ENCODE measurements at regions not wholly inside any gene's neighbourhood (a gene's known extent, or its start where the extent isn't known, plus 50 kb on each side); places are given as distances from the start of the nearest gene placed in this dataset.

DNA sequence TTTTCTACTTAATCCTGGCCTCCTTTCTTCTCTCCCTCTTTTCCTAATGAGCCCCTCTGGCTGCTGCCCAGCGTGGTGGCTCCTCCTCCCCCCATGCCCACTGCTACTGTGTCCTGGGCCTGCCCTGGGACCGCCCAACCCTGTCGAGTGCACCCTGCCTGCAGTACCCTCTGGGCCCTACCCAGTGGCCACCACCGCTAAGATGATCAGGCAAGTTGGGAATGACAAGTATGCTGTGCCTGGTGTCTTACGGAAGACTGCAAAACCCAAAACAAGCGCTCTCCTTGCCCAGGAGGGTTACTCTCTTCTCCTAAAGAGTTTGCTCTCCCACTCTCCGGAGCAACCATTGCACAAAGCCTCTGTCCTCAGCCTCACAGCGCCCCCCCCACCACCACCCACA lies 273.7 kb downstream of the SYK start:
- no peak overlapping the region for H3K4me2 ChIP-seq (replicated peaks; ENCODE audit: low read depth, low read length, poor library complexity, severe bottlenecking)
- H3K4me1 ChIP-seq (ENCODE audit: control insufficient read depth in 2 of 2, insufficient read depth in 2 of 2, low read length in 2 of 2) = no peaks in the 10 kb centered on the region
- H3K4me1 Mint-ChIP-seq = no peaks in the 10 kb centered on the region
- H2AFZ ChIP-seq (ENCODE audit: insufficient read depth, low read depth, low read length, poor library complexity, severe bottlenecking) = no peak overlapping the region
- no peak overlapping the region for H3K27ac Mint-ChIP-seq
- CTCF ChIA-PET = no interaction called here
- no peak overlapping the region for H3K9ac ChIP-seq (ENCODE audit: low read length)
- POLR2A ChIA-PET = no interaction called here
- H3K27ac ChIP-seq (ENCODE audit: low read length in 2 of 2) = no peak overlapping the region
- no peaks in the 10 kb centered on the region for H3K79me2 ChIP-seq (ENCODE audit: control insufficient read depth, insufficient read depth, low read length)
- no peak overlapping the region for H3K4me3 Mint-ChIP-seq
- intact Hi-C loops (cut with micrococcal nuclease) = no loop called here
- ATAC-seq (ENCODE audit: low read depth) (no peak), DNase-seq (no peak)
- 91% methylated on average over 8 of the region's 8 CpGs for WGBS (ENCODE audit: insufficient coverage)
- no peaks in the 10 kb centered on the region for H3K27me3 Mint-ChIP-seq
- H3K4me3 ChIP-seq (ENCODE audit: control extremely low read depth in 1 of 5, extremely low read depth in 1 of 5, insufficient read depth in 1 of 5, low read depth in 2 of 5, low read length in 4 of 5) = no peak overlapping the region
- H3K9me3 Mint-ChIP-seq (ENCODE audit: insufficient read depth) = no peaks in the 10 kb centered on the region
- H3K27me3 ChIP-seq (replicated peaks in 1 of 4; ENCODE audit: control extremely low read depth in 1 of 4, control insufficient read depth in 3 of 4, insufficient read depth in 4 of 4, low read length in 3 of 4) = no peaks in the 10 kb centered on the region
- TF ChIP-seq CTCF (IDR thresholded peaks at IDR 0.05) (no peak), EZH2 (IDR thresholded peaks at IDR 0.05; ENCODE audit: borderline replicate concordance, insufficient read depth, low read depth, low read length, poor library complexity, severe bottlenecking) (no peak)
- no peaks in the 10 kb centered on the region for H3K36me3 ChIP-seq (replicated peaks in 1 of 2; ENCODE audit: control extremely low read depth in 1 of 2, control insufficient read depth in 1 of 2, extremely low read depth in 1 of 2, insufficient read depth in 2 of 2, low read length in 1 of 2)
- H4K20me1 ChIP-seq (ENCODE audit: control insufficient read depth, insufficient read depth, low read length, poor library complexity, severe bottlenecking) = no peaks in the 10 kb centered on the region
- peaks cover 0 to 2% (median 0%) of the 10 kb centered on the region in 3 donors for H3K9me3 ChIP-seq (ENCODE audit: control extremely low read depth in 1 of 3, control insufficient read depth in 2 of 3, insufficient read depth in 1 of 3, low read length in 2 of 3)

DNA sequence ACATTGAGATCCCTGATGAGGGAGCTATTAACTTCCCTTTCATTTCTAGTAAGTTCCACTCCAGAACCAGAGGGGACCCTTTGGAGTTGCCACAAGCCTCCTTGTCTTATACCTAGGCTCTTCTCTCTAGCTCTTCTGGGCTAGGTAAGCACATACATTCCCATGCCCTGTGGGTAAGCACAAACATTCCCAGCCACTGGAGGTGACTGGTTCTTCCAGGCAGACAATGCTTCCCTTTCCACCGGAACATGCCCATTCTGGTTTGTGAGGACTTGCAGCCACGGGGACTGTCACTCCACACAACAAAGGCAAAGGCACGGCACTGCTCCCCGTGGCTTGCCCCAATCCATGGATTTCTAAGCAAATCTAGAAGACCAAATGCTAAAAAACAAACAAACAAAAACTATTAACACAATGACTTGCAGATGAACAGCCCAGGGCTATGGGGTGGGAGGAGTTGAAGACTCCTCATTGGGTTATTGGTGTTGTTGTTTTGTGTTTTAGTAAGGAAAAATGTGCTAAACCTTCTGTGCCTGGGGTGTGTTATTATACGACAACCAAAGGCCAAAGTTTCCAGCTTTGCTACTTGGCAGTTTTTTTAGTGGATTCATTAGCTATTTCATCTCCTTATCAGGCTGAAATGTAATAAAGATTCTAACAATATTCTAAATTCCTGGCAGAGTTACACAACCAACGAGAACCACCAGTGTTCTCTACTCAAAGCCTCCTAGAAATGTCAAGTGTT lies 276.2 kb downstream of the SYK start:
- CTCF ChIA-PET = no interaction called here
- no peak for DNase-seq
- POLR2A ChIA-PET = no interaction called here

More for the DNA sequence above, 276.2 kb downstream of the SYK start:
- H3K4me1 Mint-ChIP-seq = no peaks in the 10 kb centered on the region
- intact Hi-C loops (cut with micrococcal nuclease) = no loop called here
- H3K4me3 Mint-ChIP-seq = no peak overlapping the region
- 100% methylated on average over 2 of the region's 6 CpGs for WGBS (ENCODE audit: insufficient coverage)
- no peak for ATAC-seq (ENCODE audit: low read depth)
- H3K4me2 ChIP-seq (replicated peaks; ENCODE audit: low read depth, low read length, poor library complexity, severe bottlenecking) = no peak overlapping the region
- H3K9ac ChIP-seq (ENCODE audit: low read length) = no peak overlapping the region
- no peaks in the 10 kb centered on the region for H3K4me1 ChIP-seq (ENCODE audit: control insufficient read depth in 2 of 2, insufficient read depth in 2 of 2, low read length in 2 of 2)
- no peak overlapping the region for H3K4me3 ChIP-seq (ENCODE audit: control extremely low read depth in 1 of 5, extremely low read depth in 1 of 5, insufficient read depth in 1 of 5, low read depth in 2 of 5, low read length in 4 of 5)
- H2AFZ ChIP-seq (ENCODE audit: insufficient read depth, low read depth, low read length, poor library complexity, severe bottlenecking) = no peak overlapping the region
- TF ChIP-seq EZH2 (IDR thresholded peaks at IDR 0.05; ENCODE audit: borderline replicate concordance, insufficient read depth, low read depth, low read length, poor library complexity, severe bottlenecking) (no peak), CTCF (IDR thresholded peaks at IDR 0.05) (no peak)
- no peaks in the 10 kb centered on the region for H4K20me1 ChIP-seq (ENCODE audit: control insufficient read depth, insufficient read depth, low read length, poor library complexity, severe bottlenecking)
- peaks cover 0 to 2% (median 0%) of the 10 kb centered on the region in 3 donors for H3K9me3 ChIP-seq (ENCODE audit: control extremely low read depth in 1 of 3, control insufficient read depth in 2 of 3, insufficient read depth in 1 of 3, low read length in 2 of 3)
- H3K27me3 Mint-ChIP-seq = peaks cover 6% of the 10 kb centered on the region
- H3K79me2 ChIP-seq (ENCODE audit: control insufficient read depth, insufficient read depth, low read length) = no peaks in the 10 kb centered on the region
- no peaks in the 10 kb centered on the region for H3K9me3 Mint-ChIP-seq (ENCODE audit: insufficient read depth)
- H3K27me3 ChIP-seq (replicated peaks in 1 of 4; ENCODE audit: control extremely low read depth in 1 of 4, control insufficient read depth in 3 of 4, insufficient read depth in 4 of 4, low read length in 3 of 4) = no peaks in the 10 kb centered on the region
- H3K27ac ChIP-seq (ENCODE audit: low read length in 2 of 2) = no peak overlapping the region
- no peak overlapping the region for H3K27ac Mint-ChIP-seq
- H3K36me3 ChIP-seq (replicated peaks in 1 of 2; ENCODE audit: control extremely low read depth in 1 of 2, control insufficient read depth in 1 of 2, extremely low read depth in 1 of 2, insufficient read depth in 2 of 2, low read length in 1 of 2) = no peaks in the 10 kb centered on the region
